ENCODE measurements at regions not wholly inside any gene's neighbourhood (a gene's known extent, or its start where the extent isn't known, plus 50 kb on each side); places are given as distances from the start of the nearest gene placed in this dataset.

- no peak for TF ChIP-seq NRF1 (IDR thresholded peaks at IDR 0.05; ENCODE audit: low read depth, low read length)
- no peak for TF ChIP-seq JUND (IDR thresholded peaks at IDR 0.05; ENCODE audit: low read length)
- TF ChIP-seq CBX5 (IDR thresholded peaks at IDR 0.05; ENCODE audit: low read depth, low read length) = no peak
- no peak for TF ChIP-seq SP2 (IDR thresholded peaks at IDR 0.05; ENCODE audit: low read length)
- TF ChIP-seq RXRA (IDR thresholded peaks at IDR 0.05; ENCODE audit: insufficient read depth, low read depth, low read length) = no peak
- no peak for TF ChIP-seq E2F6 (IDR thresholded peaks at IDR 0.05)
- no peak for TF ChIP-seq CTBP2 (IDR thresholded peaks at IDR 0.05; ENCODE audit: borderline replicate concordance, insufficient read depth, insufficient read length, low read length)
Observed at GRCh38 chr13:97124206-97124605, 97.9 kb upstream of the MBNL2 start (continued).
